GM23338 (cell line): ENCODE measurements at regions not wholly inside any gene's neighbourhood (a gene's known extent, or its start where the extent isn't known, plus 50 kb on each side); places are given as distances from the start of the nearest gene placed in this dataset.
"Not testable (repeated sequence)": the region's sequence is repeated elsewhere in the genome, so short reads cannot be mapped to it uniquely, and the experiment has no call there.

Experiments used
- ATAC-seq: fragments of 200-7000 bp; cut with Tn5 transposase; 3 replicates; pipeline ENCODE4 v1.9.1; 2020
- DNase-seq: peaks from one replicate; pipeline ENCODE4 v3.0.0-alpha.2; 2015; ENCODE audit warnings: low spot score
- H2AFZ ChIP-seq: fragments of 200-600 bp; sonication (generic); 2 replicates; pipeline ENCODE4 v1.8.0; 2016; ENCODE audit warnings: antibody characterized with exemption, mild to moderate bottlenecking, moderate library complexity
- H3F3A ChIP-seq: fragments of 200-600 bp; sonication (generic); replicated peaks from 2 replicates; pipeline ENCODE4 v1.8.0; 2017; ENCODE audit warnings: antibody characterized with exemption, mixed run types, low read depth
- H3K27ac ChIP-seq: fragments of 200-600 bp; sonication (generic); 2 replicates; pipeline ENCODE4 v1.6.1; 2016; ENCODE audit warnings: low read depth
- H3K27me3 ChIP-seq: fragments of 200-600 bp; sonication (generic); 2 replicates; pipeline ENCODE4 v1.8.0; 2016; ENCODE audit warnings: mild to moderate bottlenecking, mixed run types, moderate library complexity; ENCODE audit not compliant: insufficient read depth
- H3K36me3 ChIP-seq: fragments of 200-600 bp; sonication (generic); 2 replicates; pipeline ENCODE4 v1.8.0; 2016; ENCODE audit warnings: mild to moderate bottlenecking; ENCODE audit not compliant: insufficient read depth
- H3K4me1 ChIP-seq: fragments of 200-600 bp; sonication (generic); 2 replicates; pipeline ENCODE4 v1.8.0; 2016; ENCODE audit warnings: mild to moderate bottlenecking, moderate library complexity; ENCODE audit not compliant: insufficient read depth
- H3K4me2 ChIP-seq: fragments of 200-600 bp; sonication (generic); 2 replicates; pipeline ENCODE4 v1.7.1; 2017; ENCODE audit warnings: mixed run types
- H3K4me3 ChIP-seq: fragments of 200-600 bp; sonication (generic); 2 replicates; pipeline ENCODE4 v1.6.1; 2016; ENCODE audit warnings: mixed run types
- H3K79me2 ChIP-seq: fragments of 200-600 bp; sonication (generic); replicated peaks from 2 replicates; pipeline ENCODE4 v1.8.0; 2017; ENCODE audit warnings: mild to moderate bottlenecking; ENCODE audit not compliant: insufficient read depth
- H3K9me2 ChIP-seq: fragments of 200-600 bp; sonication (generic); 2 replicates; pipeline ENCODE4 v1.8.0; 2017; ENCODE audit not compliant: insufficient read depth
- H4K20me1 ChIP-seq: fragments of 200-600 bp; sonication (generic); replicated peaks from 2 replicates; pipeline ENCODE4 v1.8.0; 2017; ENCODE audit warnings: mild to moderate bottlenecking; ENCODE audit not compliant: insufficient read depth
- H3K27ac Mint-ChIP-seq: 2 replicates; pipeline ENCODE4 v1.8.0; 2020; ENCODE audit warnings: inconsistent platforms, mild to moderate bottlenecking, moderate library complexity, mixed read lengths
- H3K27me3 Mint-ChIP-seq: 3 replicates; pipeline ENCODE4 v1.8.0; 2022; ENCODE audit warnings: low read depth, mild to moderate bottlenecking, moderate library complexity, mixed read lengths, inconsistent platforms; ENCODE audit not compliant: insufficient read depth, poor library complexity
- H3K36me3 Mint-ChIP-seq: 3 replicates; pipeline ENCODE4 v1.8.0; 2021; ENCODE audit warnings: low read depth, mild to moderate bottlenecking, inconsistent platforms, moderate library complexity, mixed read lengths
- H3K4me1 Mint-ChIP-seq: 3 replicates; pipeline ENCODE4 v1.8.0; 2020; ENCODE audit warnings: mild to moderate bottlenecking, inconsistent platforms, mixed read lengths
- H3K4me3 Mint-ChIP-seq: 3 replicates; pipeline ENCODE4 v1.8.0; 2021; ENCODE audit warnings: moderate library complexity, mild to moderate bottlenecking, inconsistent platforms, mixed read lengths
- H3K9me3 Mint-ChIP-seq: 3 replicates; pipeline ENCODE4 v1.8.0; 2020; ENCODE audit warnings: moderate library complexity, mild to moderate bottlenecking, inconsistent platforms, mixed read lengths
- CREB1 ChIP-seq: fragments of 250-450 bp; sonication (Bioruptor Pico); IDR thresholded peaks from 2 replicates; pipeline ENCODE4 v1.5.0; 2020; ENCODE audit warnings: low read depth, mild to moderate bottlenecking, moderate library complexity
- ETS1 ChIP-seq: IDR thresholded peaks from 2 replicates; pipeline ENCODE4 v1.6.1; 2016; ENCODE audit warnings: antibody characterized with exemption
- POLR2AphosphoS5 ChIP-seq: IDR thresholded peaks from 2 replicates; pipeline ENCODE4 v1.6.1; 2016; ENCODE audit warnings: antibody characterized with exemption, low read depth
- STAT1 ChIP-seq: IDR thresholded peaks from one replicate; pipeline ENCODE4 v1.6.1; 2016; ENCODE audit warnings: antibody characterized with exemption; ENCODE audit not compliant: unreplicated experiment
- ZNF114 ChIP-seq: fragments of 250-450 bp; sonication (Bioruptor Pico); IDR thresholded peaks from 2 replicates; pipeline ENCODE4 v1.5.0; 2020; ENCODE audit warnings: mild to moderate bottlenecking, moderate library complexity
- TF ChIP-seq, protein P1 (sequence below): IDR thresholded peaks from one replicate; pipeline ENCODE4 v1.6.1; 2018; ENCODE audit warnings: antibody characterized with exemption; ENCODE audit not compliant: unreplicated experiment
- TF ChIP-seq, protein P2 (sequence below): fragments of 250-450 bp; sonication (Bioruptor Pico); IDR thresholded peaks from 2 replicates; pipeline ENCODE4 v1.5.0; 2020; ENCODE audit warnings: mild to moderate bottlenecking, moderate library complexity

- TF ChIP-seq STAT1 (no peak), POLR2AphosphoS5 (no peak)
- TF ChIP-seq, protein P1, sequence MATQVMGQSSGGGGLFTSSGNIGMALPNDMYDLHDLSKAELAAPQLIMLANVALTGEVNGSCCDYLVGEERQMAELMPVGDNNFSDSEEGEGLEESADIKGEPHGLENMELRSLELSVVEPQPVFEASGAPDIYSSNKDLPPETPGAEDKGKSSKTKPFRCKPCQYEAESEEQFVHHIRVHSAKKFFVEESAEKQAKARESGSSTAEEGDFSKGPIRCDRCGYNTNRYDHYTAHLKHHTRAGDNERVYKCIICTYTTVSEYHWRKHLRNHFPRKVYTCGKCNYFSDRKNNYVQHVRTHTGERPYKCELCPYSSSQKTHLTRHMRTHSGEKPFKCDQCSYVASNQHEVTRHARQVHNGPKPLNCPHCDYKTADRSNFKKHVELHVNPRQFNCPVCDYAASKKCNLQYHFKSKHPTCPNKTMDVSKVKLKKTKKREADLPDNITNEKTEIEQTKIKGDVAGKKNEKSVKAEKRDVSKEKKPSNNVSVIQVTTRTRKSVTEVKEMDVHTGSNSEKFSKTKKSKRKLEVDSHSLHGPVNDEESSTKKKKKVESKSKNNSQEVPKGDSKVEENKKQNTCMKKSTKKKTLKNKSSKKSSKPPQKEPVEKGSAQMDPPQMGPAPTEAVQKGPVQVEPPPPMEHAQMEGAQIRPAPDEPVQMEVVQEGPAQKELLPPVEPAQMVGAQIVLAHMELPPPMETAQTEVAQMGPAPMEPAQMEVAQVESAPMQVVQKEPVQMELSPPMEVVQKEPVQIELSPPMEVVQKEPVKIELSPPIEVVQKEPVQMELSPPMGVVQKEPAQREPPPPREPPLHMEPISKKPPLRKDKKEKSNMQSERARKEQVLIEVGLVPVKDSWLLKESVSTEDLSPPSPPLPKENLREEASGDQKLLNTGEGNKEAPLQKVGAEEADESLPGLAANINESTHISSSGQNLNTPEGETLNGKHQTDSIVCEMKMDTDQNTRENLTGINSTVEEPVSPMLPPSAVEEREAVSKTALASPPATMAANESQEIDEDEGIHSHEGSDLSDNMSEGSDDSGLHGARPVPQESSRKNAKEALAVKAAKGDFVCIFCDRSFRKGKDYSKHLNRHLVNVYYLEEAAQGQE = no peak
These were observed 315.1 kb upstream of the API5 start (continued) for GRCh38 chr11:42996421-42997307.

DNA sequence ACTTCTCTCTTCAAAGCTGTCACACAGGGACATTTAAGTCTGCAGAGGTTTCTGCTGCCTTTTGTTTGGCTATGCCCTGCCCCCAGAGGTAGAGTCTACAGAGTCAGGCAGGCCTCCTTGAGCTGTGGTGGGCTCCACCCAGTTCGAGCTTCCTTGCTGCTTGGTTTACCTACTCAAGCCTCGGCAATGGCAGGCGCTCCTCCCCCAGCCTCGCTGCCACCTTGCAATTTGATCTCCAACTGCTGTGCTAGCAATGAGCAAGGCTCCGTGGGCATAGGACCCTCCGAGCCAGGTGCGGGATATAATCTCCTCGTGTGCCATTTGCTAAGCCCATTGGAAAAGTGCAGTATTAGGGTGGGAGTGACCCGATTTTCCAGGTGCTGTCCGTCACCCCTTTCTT is 306.9 kb upstream of the API5 start:
- not testable (repeated sequence) for H3K4me1 ChIP-seq, H3K4me3 Mint-ChIP-seq

DNA sequence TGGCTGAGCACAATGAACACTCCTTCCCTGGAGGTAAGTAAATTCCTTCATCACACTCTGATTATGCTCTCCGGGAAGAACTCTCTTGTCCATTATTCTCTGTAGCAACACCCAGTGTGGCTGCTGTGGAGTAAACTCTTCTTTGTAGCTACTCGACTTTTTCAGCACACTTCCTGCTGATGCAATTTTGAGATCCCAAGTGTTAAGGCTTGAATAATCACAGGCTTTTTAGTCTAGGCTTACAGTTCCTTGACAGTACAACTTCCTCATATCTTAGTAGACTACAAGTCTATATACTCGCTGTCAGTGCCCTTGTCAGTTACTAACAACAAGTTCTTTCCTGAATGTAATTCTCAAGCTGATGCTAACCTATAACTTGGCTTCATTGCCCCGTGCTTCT is 301.8 kb upstream of the API5 start:
- H3K4me3 ChIP-seq = no peak overlapping the region
- TF ChIP-seq ETS1 (no peak), ZNF114 (no peak), CREB1 (CRISPR knock-in tag) (no peak), POLR2AphosphoS5 (no peak)
- TF ChIP-seq, protein P2, sequence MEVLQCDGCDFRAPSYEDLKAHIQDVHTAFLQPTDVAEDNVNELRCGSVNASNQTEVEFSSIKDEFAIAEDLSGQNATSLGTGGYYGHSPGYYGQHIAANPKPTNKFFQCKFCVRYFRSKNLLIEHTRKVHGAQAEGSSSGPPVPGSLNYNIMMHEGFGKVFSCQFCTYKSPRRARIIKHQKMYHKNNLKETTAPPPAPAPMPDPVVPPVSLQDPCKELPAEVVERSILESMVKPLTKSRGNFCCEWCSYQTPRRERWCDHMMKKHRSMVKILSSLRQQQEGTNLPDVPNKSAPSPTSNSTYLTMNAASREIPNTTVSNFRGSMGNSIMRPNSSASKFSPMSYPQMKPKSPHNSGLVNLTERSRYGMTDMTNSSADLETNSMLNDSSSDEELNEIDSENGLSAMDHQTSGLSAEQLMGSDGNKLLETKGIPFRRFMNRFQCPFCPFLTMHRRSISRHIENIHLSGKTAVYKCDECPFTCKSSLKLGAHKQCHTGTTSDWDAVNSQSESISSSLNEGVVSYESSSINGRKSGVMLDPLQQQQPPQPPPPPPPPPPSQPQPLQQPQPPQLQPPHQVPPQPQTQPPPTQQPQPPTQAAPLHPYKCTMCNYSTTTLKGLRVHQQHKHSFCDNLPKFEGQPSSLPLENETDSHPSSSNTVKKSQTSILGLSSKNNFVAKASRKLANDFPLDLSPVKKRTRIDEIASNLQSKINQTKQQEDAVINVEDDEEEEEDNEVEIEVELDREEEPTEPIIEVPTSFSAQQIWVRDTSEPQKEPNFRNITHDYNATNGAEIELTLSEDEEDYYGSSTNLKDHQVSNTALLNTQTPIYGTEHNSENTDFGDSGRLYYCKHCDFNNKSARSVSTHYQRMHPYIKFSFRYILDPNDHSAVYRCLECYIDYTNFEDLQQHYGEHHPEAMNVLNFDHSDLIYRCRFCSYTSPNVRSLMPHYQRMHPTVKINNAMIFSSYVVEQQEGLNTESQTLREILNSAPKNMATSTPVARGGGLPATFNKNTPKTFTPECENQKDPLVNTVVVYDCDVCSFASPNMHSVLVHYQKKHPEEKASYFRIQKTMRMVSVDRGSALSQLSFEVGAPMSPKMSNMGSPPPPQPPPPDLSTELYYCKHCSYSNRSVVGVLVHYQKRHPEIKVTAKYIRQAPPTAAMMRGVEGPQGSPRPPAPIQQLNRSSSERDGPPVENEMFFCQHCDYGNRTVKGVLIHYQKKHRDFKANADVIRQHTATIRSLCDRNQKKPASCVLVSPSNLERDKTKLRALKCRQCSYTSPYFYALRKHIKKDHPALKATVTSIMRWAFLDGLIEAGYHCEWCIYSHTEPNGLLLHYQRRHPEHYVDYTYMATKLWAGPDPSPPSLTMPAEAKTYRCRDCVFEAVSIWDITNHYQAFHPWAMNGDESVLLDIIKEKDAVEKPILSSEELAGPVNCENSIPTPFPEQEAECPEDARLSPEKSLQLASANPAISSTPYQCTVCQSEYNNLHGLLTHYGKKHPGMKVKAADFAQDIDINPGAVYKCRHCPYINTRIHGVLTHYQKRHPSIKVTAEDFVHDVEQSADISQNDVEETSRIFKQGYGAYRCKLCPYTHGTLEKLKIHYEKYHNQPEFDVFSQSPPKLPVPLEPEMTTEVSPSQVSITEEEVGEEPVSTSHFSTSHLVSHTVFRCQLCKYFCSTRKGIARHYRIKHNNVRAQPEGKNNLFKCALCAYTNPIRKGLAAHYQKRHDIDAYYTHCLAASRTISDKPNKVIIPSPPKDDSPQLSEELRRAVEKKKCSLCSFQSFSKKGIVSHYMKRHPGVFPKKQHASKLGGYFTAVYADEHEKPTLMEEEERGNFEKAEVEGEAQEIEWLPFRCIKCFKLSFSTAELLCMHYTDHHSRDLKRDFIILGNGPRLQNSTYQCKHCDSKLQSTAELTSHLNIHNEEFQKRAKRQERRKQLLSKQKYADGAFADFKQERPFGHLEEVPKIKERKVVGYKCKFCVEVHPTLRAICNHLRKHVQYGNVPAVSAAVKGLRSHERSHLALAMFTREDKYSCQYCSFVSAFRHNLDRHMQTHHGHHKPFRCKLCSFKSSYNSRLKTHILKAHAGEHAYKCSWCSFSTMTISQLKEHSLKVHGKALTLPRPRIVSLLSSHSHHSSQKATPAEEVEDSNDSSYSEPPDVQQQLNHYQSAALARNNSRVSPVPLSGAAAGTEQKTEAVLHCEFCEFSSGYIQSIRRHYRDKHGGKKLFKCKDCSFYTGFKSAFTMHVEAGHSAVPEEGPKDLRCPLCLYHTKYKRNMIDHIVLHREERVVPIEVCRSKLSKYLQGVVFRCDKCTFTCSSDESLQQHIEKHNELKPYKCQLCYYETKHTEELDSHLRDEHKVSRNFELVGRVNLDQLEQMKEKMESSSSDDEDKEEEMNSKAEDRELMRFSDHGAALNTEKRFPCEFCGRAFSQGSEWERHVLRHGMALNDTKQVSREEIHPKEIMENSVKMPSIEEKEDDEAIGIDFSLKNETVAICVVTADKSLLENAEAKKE (CRISPR knock-in tag) = no peak

More for the DNA sequence above, 306.9 kb upstream of the API5 start:
- not testable (repeated sequence) for H3K4me3 ChIP-seq, H3K27ac Mint-ChIP-seq, H3K4me2 ChIP-seq, H3K36me3 ChIP-seq, H3K27me3 Mint-ChIP-seq, DNase-seq, H3K79me2 ChIP-seq, H3K27me3 ChIP-seq, H3F3A ChIP-seq, H2AFZ ChIP-seq, H3K27ac ChIP-seq, H4K20me1 ChIP-seq, H3K4me1 Mint-ChIP-seq, ATAC-seq, H3K9me2 ChIP-seq
- Mint-ChIP-seq H3K9me3 (peaks cover 92% of the 10 kb centered on the region), H3K36me3 (peaks cover 19% of the 10 kb centered on the region)

More for the DNA sequence above, 301.8 kb upstream of the API5 start:
- peaks cover 2% of the 10 kb centered on the region for H3K27me3 Mint-ChIP-seq
- DNase-seq = no peak
- H3K9me2 ChIP-seq = no peaks in the 10 kb centered on the region
- ATAC-seq = no peak
- no peak overlapping the region for H3K4me3 Mint-ChIP-seq
- no peak overlapping the region for H3K27ac Mint-ChIP-seq
- H3K4me2 ChIP-seq = no peak overlapping the region
- H3K79me2 ChIP-seq = no peaks in the 10 kb centered on the region
- peaks cover 18% of the 10 kb centered on the region for H3K36me3 Mint-ChIP-seq
- H4K20me1 ChIP-seq = no peaks in the 10 kb centered on the region
- H2AFZ ChIP-seq = no peak overlapping the region
- no peaks in the 10 kb centered on the region for H3F3A ChIP-seq
- no peaks in the 10 kb centered on the region for H3K4me1 Mint-ChIP-seq
- no peaks in the 10 kb centered on the region for H3K4me1 ChIP-seq
- H3K27me3 ChIP-seq = no peaks in the 10 kb centered on the region
- H3K27ac ChIP-seq = no peak overlapping the region
- H3K9me3 Mint-ChIP-seq = peaks cover 52% of the 10 kb centered on the region; the same call in 2 of the 3 replicates
- 0 out of 2 replicates have a peak, but pooled peaks cover 5% of the 10 kb centered on the region for H3K36me3 ChIP-seq
